ENCODE measurements at regions not wholly inside any gene's neighbourhood (a gene's known extent, or its start where the extent isn't known, plus 50 kb on each side); places are given as distances from the start of the nearest gene placed in this dataset.

- Histone ChIP-seq H2AFZ (ENCODE audit: low read length) (no peak overlapping the region), H3K4me3 (ENCODE audit: low read length) (no peak overlapping the region), H3K79me2 (ENCODE audit: low read length) (no peaks in the 10 kb centered on the region), H3K9me2 (replicated peaks; ENCODE audit: low read length) (no peaks in the 10 kb centered on the region), H3K4me2 (ENCODE audit: low read length) (no peak overlapping the region), H3K9me3 (ENCODE audit: low read length) (no peaks in the 10 kb centered on the region), H3K4me1 (ENCODE audit: insufficient read depth, low read length) (no peaks in the 10 kb centered on the region), H3K27me3 (ENCODE audit: low read length) (peaks cover 23% of the 10 kb centered on the region), H3F3A (ENCODE audit: low read length, unreplicated experiment) (no peaks in the 10 kb centered on the region), H3K27ac (ENCODE audit: low read length) (no peak overlapping the region), H3K9ac (ENCODE audit: low read length) (no peak overlapping the region), H3K36me3 (ENCODE audit: low read depth, low read length) (no peaks in the 10 kb centered on the region), H4K20me1 (ENCODE audit: low read length) (no peaks in the 10 kb centered on the region)
- TF ChIP-seq EZH2 (IDR thresholded peaks at IDR 0.05; ENCODE audit: low read length, unreplicated experiment) (no peak), CTCF (conservative IDR thresholded peaks at IDR 0.05; ENCODE audit: low read depth, low read length) (no peak), EZH2phosphoT487 (IDR thresholded peaks at IDR 0.05; ENCODE audit: borderline replicate concordance, low read length) (no peak)
- POLR2A ChIA-PET (ENCODE audit: unreplicated experiment): no interaction called here
- no TSS peak for BruUV-seq (replicated peaks)
- no peak; the same call in 1 of the 2 replicates for ATAC-seq
- CTCF ChIA-PET: interaction anchor here (0.5 to 1.0 kb wide), 2 partner anchors 138 to 168 kb away, joined by 4 to 12 read pairs; no protein-coding TSS in a partner anchor
- intact Hi-C loops (cut with micrococcal nuclease): no loop called here
- DNase-seq: no peak
These were observed 135.2 kb upstream of the PODXL start for GRCh38 chr7:131691454-131692130.

DNA sequence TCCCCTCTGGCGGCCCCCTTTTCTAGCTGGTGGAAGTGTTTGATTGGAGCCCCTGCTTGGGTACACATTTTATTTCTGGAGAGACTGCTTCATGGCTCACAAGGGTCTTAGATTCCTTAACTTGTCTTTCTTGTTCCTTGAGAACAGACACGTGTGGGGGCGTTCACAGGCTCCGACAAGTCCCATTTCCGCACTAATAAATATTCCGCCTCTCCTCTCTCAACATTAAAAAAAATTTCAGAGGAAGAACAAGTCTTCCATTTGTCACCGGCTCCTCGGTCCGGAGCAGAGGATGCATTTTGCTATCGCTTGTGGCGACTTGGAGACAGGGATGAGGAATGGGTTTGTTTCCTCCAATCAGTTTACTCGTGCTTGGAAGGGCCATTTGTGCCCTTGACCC is 134.0 kb upstream of the PODXL start:
- H2AFZ ChIP-seq (ENCODE audit: low read length): no peak overlapping the region
- H3F3A ChIP-seq (ENCODE audit: low read length, unreplicated experiment): no peaks in the 10 kb centered on the region
- intact Hi-C loops (cut with micrococcal nuclease): no loop called here
- no peak for DNase-seq
- H3K27ac ChIP-seq (ENCODE audit: low read length): no peak overlapping the region
- no peak overlapping the region for H3K4me2 ChIP-seq (ENCODE audit: low read length)
- no TSS peak for BruUV-seq (replicated peaks)
- H3K79me2 ChIP-seq (ENCODE audit: low read length): no peaks in the 10 kb centered on the region
- no peaks in the 10 kb centered on the region for H3K9me2 ChIP-seq (replicated peaks; ENCODE audit: low read length)
- no peaks in the 10 kb centered on the region for H3K36me3 ChIP-seq (ENCODE audit: low read depth, low read length)
- TF ChIP-seq EZH2phosphoT487 (IDR thresholded peaks at IDR 0.05; ENCODE audit: borderline replicate concordance, low read length) (no peak), EZH2 (IDR thresholded peaks at IDR 0.05; ENCODE audit: low read length, unreplicated experiment) (no peak), CTCF (conservative IDR thresholded peaks at IDR 0.05; ENCODE audit: low read depth, low read length) (no peak)
- H3K4me1 ChIP-seq (ENCODE audit: insufficient read depth, low read length): no peaks in the 10 kb centered on the region
- no peak for ATAC-seq
- no peak overlapping the region for H3K9ac ChIP-seq (ENCODE audit: low read length)
- no peak overlapping the region for H3K4me3 ChIP-seq (ENCODE audit: low read length)
- peaks cover 32% of the 10 kb centered on the region for H3K27me3 ChIP-seq (ENCODE audit: low read length)
- CTCF ChIA-PET: interaction anchor here (0.5 kb wide), 1 partner anchor 59 kb away, joined by 8 read pairs; no protein-coding TSS in a partner anchor
- POLR2A ChIA-PET (ENCODE audit: unreplicated experiment): no interaction called here
- no peaks in the 10 kb centered on the region for H3K9me3 ChIP-seq (ENCODE audit: low read length)
- no peaks in the 10 kb centered on the region for H4K20me1 ChIP-seq (ENCODE audit: low read length)

DNA sequence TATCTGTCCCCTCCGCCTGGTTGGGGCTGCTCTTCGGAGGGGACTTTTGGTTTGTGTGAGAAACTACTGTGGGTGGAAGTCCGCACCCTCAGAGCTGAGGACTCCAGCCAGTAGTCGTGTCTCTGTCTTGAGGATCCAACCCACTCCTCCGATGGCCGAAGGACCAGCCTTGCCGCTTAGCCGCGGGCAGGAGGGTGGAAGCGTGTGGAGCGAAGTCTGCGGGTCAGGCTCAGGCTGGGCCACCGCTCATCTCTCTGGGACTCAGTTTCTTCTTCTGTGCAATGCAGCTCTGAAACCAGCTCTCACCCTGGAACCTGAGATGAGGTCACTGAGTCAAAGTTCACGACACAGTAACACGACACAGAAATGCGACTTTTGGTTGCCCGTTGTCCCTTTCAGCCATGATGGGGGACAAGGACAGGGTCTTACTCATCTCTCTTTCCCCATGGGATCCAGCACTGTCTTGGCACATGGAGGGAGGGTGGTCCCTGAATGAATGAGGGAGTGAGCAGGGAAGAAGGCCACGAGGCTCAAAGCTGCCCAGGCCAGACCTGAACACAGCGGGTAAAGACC is 133.3 kb upstream of the PODXL start:
- BruUV-seq (replicated peaks): no TSS peak
- H4K20me1 ChIP-seq (ENCODE audit: low read length): no peaks in the 10 kb centered on the region
- H3K9me3 ChIP-seq (ENCODE audit: low read length): no peaks in the 10 kb centered on the region
- ATAC-seq (no peak), DNase-seq (no peak)
- no peak for TF ChIP-seq EZH2 (IDR thresholded peaks at IDR 0.05; ENCODE audit: low read length, unreplicated experiment)
- TF ChIP-seq CTCF (conservative IDR thresholded peaks at IDR 0.05; ENCODE audit: low read depth, low read length): no peak
- no peak for TF ChIP-seq EZH2phosphoT487 (IDR thresholded peaks at IDR 0.05; ENCODE audit: borderline replicate concordance, low read length)
- H3K4me2 ChIP-seq (ENCODE audit: low read length): no peak overlapping the region
- H3K79me2 ChIP-seq (ENCODE audit: low read length): no peaks in the 10 kb centered on the region
- no peaks in the 10 kb centered on the region for H3F3A ChIP-seq (ENCODE audit: low read length, unreplicated experiment)
- no peaks in the 10 kb centered on the region for H3K9me2 ChIP-seq (replicated peaks; ENCODE audit: low read length)
- no peak overlapping the region for H3K4me3 ChIP-seq (ENCODE audit: low read length)
- H3K4me1 ChIP-seq (ENCODE audit: insufficient read depth, low read length): no peaks in the 10 kb centered on the region
- no peak overlapping the region for H3K27ac ChIP-seq (ENCODE audit: low read length)
- peaks cover 38% of the 10 kb centered on the region for H3K27me3 ChIP-seq (ENCODE audit: low read length)
- intact Hi-C loops (cut with micrococcal nuclease): loop anchor here (1.0 to 10.0 kb wide), 5 partner anchors 165 to 891 kb away; no protein-coding TSS in a partner anchor
- H3K36me3 ChIP-seq (ENCODE audit: low read depth, low read length): no peaks in the 10 kb centered on the region
- H2AFZ ChIP-seq (ENCODE audit: low read length): no peak overlapping the region
- ChIA-PET POLR2A (ENCODE audit: unreplicated experiment) (no interaction called here), CTCF (interaction anchor here (0.5 to 1.3 kb wide), 4 partner anchors 60 to 1654 kb away, joined by 3 to 8 read pairs (median 4); no protein-coding TSS in a partner anchor)
- H3K9ac ChIP-seq (ENCODE audit: low read length): no peak overlapping the region
